KMS-11 (cell line): ENCODE measurements at regions not wholly inside any gene's neighbourhood (a gene's known extent, or its start where the extent isn't known, plus 50 kb on each side); places are given as distances from the start of the nearest gene placed in this dataset.

Experiments
- H2AFZ ChIP-seq: fragments of 200-600 bp; sonication (generic); 2 replicates; pipeline ENCODE4 v1.6.1; 2016; ENCODE audit warnings: antibody characterized with exemption, mixed run types, low read depth
- H3K27ac ChIP-seq: fragments of 200-600 bp; sonication (generic); 2 replicates; pipeline ENCODE4 v1.6.1; 2016; ENCODE audit warnings: mild to moderate bottlenecking, mixed run types
- H3K27me3 ChIP-seq: fragments of 200-600 bp; sonication (generic); 2 replicates; pipeline ENCODE4 v1.6.1; 2017; ENCODE audit warnings: mild to moderate bottlenecking, low read depth, mixed run types, moderate library complexity; ENCODE audit not compliant: insufficient read depth
- H3K36me3 ChIP-seq: fragments of 200-600 bp; sonication (generic); 2 replicates; pipeline ENCODE4 v1.6.1; 2017; ENCODE audit warnings: mild to moderate bottlenecking, mixed run types; ENCODE audit not compliant: insufficient read depth
- H3K4me1 ChIP-seq: fragments of 200-600 bp; sonication (generic); 2 replicates; pipeline ENCODE4 v1.6.1; 2016; ENCODE audit warnings: mild to moderate bottlenecking, low read depth, mixed run types; ENCODE audit not compliant: poor library complexity, severe bottlenecking
- H3K4me2 ChIP-seq: fragments of 200-600 bp; sonication (generic); 2 replicates; pipeline ENCODE4 v1.7.0; 2016; ENCODE audit warnings: mild to moderate bottlenecking, mixed run types
- H3K4me3 ChIP-seq: fragments of 200-600 bp; sonication (generic); IDR thresholded peaks from 2 replicates; pipeline ENCODE4 v1.6.1; 2017; ENCODE audit warnings: low read depth, low read length, mixed read lengths; ENCODE audit not compliant: insufficient read depth
- H3K79me2 ChIP-seq: fragments of 200-600 bp; sonication (generic); 2 replicates; pipeline ENCODE4 v1.6.1; 2016; ENCODE audit warnings: low read depth, mixed run types; ENCODE audit not compliant: insufficient read depth
- H3K9ac ChIP-seq: fragments of 200-600 bp; sonication (generic); 2 replicates; pipeline ENCODE4 v1.6.1; 2016; ENCODE audit warnings: mild to moderate bottlenecking, mixed run types
- H4K20me1 ChIP-seq: fragments of 200-600 bp; sonication (generic); 2 replicates; pipeline ENCODE4 v1.6.1; 2016; ENCODE audit warnings: mild to moderate bottlenecking, mixed run types; ENCODE audit not compliant: insufficient read depth
- TF ChIP-seq, protein P1 (sequence below): fragments of 200-600 bp; sonication (generic); conservative IDR thresholded peaks from 2 replicates; pipeline ENCODE4 v1.6.1; 2017; ENCODE audit warnings: low read depth, mild to moderate bottlenecking, antibody characterized with exemption, low read length, moderate library complexity, mixed read lengths

GRCh38 chr15:47265686-47266085 lies 451.6 kb upstream of the SEMA6D start:
- Histone ChIP-seq H3K4me1 (no peaks in the 10 kb centered on the region), H3K27me3 (no peaks in the 10 kb centered on the region), H3K9ac (no peak overlapping the region), H3K4me3 (no peak overlapping the region), H3K36me3 (no peaks in the 10 kb centered on the region), H3K4me2 (no peak overlapping the region), H2AFZ (no peak overlapping the region), H4K20me1 (no peaks in the 10 kb centered on the region), H3K27ac (no peak overlapping the region), H3K79me2 (no peaks in the 10 kb centered on the region)
- TF ChIP-seq, protein P1, sequence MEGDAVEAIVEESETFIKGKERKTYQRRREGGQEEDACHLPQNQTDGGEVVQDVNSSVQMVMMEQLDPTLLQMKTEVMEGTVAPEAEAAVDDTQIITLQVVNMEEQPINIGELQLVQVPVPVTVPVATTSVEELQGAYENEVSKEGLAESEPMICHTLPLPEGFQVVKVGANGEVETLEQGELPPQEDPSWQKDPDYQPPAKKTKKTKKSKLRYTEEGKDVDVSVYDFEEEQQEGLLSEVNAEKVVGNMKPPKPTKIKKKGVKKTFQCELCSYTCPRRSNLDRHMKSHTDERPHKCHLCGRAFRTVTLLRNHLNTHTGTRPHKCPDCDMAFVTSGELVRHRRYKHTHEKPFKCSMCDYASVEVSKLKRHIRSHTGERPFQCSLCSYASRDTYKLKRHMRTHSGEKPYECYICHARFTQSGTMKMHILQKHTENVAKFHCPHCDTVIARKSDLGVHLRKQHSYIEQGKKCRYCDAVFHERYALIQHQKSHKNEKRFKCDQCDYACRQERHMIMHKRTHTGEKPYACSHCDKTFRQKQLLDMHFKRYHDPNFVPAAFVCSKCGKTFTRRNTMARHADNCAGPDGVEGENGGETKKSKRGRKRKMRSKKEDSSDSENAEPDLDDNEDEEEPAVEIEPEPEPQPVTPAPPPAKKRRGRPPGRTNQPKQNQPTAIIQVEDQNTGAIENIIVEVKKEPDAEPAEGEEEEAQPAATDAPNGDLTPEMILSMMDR: no peak

DNA sequence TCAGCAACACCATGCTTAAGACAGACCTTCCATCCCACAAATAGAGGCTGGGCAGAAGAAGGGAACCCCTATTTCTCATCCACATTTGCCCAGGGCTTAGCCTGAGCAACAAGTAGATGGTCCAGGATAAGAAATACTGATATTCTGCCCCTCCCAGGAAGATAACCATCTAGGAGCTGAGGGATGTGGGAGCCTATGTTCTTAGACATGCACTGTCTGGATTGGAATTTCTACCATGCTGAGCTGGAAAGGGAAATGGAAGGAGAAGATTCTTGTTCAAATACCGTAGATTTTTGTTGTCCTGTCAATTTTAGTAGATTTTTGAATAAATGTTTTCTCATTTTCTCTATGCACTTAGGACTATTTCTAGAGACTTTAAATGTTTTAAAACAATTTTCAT lies 450.7 kb upstream of the SEMA6D start:
- Histone ChIP-seq H2AFZ (no peak overlapping the region), H3K36me3 (no peaks in the 10 kb centered on the region), H3K79me2 (no peaks in the 10 kb centered on the region), H3K27ac (no peak overlapping the region), H3K4me1 (no peaks in the 10 kb centered on the region), H3K9ac (no peak overlapping the region), H3K4me3 (no peak overlapping the region), H4K20me1 (no peaks in the 10 kb centered on the region), H3K4me2 (no peak overlapping the region), H3K27me3 (no peaks in the 10 kb centered on the region)
- TF ChIP-seq, protein P1: no peak

- H3K27me3 ChIP-seq: no peaks in the 10 kb centered on the region
- no peaks in the 10 kb centered on the region for H4K20me1 ChIP-seq
- H2AFZ ChIP-seq: no peak overlapping the region
- H3K4me1 ChIP-seq: peaks cover 25% of the 10 kb centered on the region
- H3K4me2 ChIP-seq: no peak overlapping the region
- H3K4me3 ChIP-seq: no peak overlapping the region
- TF ChIP-seq, protein P1: no peak
- H3K36me3 ChIP-seq: no peaks in the 10 kb centered on the region
- H3K9ac ChIP-seq: no peak overlapping the region
- H3K27ac ChIP-seq: no peak overlapping the region
- no peaks in the 10 kb centered on the region for H3K79me2 ChIP-seq
Observed at GRCh38 chr15:47273864-47274263, 443.4 kb upstream of the SEMA6D start.

DNA sequence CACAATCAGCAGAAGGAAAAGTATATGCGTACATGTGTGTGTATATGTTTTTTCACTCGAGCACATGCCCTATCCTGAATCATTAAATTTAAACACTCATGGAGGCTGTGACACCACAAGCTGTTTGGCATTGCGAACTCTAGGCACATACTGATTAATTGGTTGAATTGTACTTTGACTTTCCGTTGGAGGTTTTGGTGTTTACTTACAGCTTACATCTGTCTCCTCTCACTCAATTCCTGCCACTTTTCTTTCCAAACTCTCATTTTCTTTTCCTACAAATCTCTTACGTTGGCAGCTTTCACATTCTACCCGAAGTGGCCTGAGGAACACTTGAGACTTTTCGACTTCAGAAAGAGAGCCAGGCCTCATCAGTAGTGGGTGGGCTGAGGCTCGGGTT lies 434.1 kb upstream of the SEMA6D start:
- no peak overlapping the region for H3K27ac ChIP-seq
- TF ChIP-seq, protein P1: no peak
- no peak overlapping the region for H3K4me2 ChIP-seq

DNA sequence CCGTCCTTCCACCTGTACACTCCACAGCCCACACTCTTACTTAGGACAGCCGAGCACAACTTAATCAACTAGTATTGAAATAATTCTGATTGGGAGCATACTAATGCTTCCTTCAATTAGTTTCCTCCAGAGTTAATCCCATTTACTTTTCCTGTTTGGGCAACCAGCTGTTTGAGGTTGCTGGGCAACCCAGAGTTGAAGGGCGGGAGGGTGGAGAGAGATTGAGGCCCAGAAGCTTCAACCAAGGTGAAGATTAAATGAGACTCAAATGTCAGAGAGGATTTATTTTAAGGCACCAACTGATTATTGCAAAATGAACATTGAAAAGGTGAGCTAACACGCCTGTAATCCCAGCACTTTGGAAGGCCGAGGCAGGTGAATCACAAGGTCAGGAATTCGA lies 428.5 kb upstream of the SEMA6D start:
- H3K4me3 ChIP-seq: no peak overlapping the region
- TF ChIP-seq, protein P1: no peak
- no peaks in the 10 kb centered on the region for H4K20me1 ChIP-seq
- no peak overlapping the region for H2AFZ ChIP-seq
- no peaks in the 10 kb centered on the region for H3K27me3 ChIP-seq
- no peak overlapping the region for H3K9ac ChIP-seq
- peaks cover 15% of the 10 kb centered on the region for H3K4me1 ChIP-seq
- no peaks in the 10 kb centered on the region for H3K36me3 ChIP-seq
- no peaks in the 10 kb centered on the region for H3K79me2 ChIP-seq
- H3K4me2 ChIP-seq: no peak overlapping the region
- no peak overlapping the region for H3K27ac ChIP-seq

More for the DNA sequence above, 434.1 kb upstream of the SEMA6D start:
- Histone ChIP-seq H3K36me3 (no peaks in the 10 kb centered on the region), H4K20me1 (no peaks in the 10 kb centered on the region), H2AFZ (no peak overlapping the region), H3K4me1 (no peaks in the 10 kb centered on the region), H3K27me3 (no peaks in the 10 kb centered on the region), H3K79me2 (no peaks in the 10 kb centered on the region), H3K4me3 (no peak overlapping the region), H3K9ac (no peak overlapping the region)
